Ishikawa (cell line): ENCODE measurements at regions not wholly inside any gene's neighbourhood (a gene's known extent, or its start where the extent isn't known, plus 50 kb on each side); places are given as distances from the start of the nearest gene placed in this dataset.

Experiments
- CEBPB ChIP-seq: IDR thresholded peaks from 2 replicates; pipeline ENCODE4 v1.6.1; 2012
- CREB1 ChIP-seq: IDR thresholded peaks from 2 replicates; pipeline ENCODE4 v1.6.1; 2012; ENCODE audit warnings: low read depth
- EGR1 ChIP-seq: IDR thresholded peaks from 2 replicates; pipeline ENCODE4 v1.6.1; 2012
- EP300 ChIP-seq: IDR thresholded peaks from 2 replicates; pipeline ENCODE4 v1.6.1; 2012; ENCODE audit warnings: borderline replicate concordance
- FOXM1 ChIP-seq: IDR thresholded peaks from 2 replicates; pipeline ENCODE4 v1.6.1; 2012; ENCODE audit warnings: low read depth, borderline replicate concordance
- NFIC ChIP-seq: IDR thresholded peaks from 2 replicates; pipeline ENCODE4 v1.6.1; 2012
- RAD21 ChIP-seq: IDR thresholded peaks from 2 replicates; pipeline ENCODE4 v1.6.1; 2012; ENCODE audit warnings: low read depth
- REST ChIP-seq: IDR thresholded peaks from 2 replicates; pipeline ENCODE4 v1.6.1; 2012; ENCODE audit warnings: low read depth, mild to moderate bottlenecking
- TAF1 ChIP-seq: IDR thresholded peaks from 2 replicates; pipeline ENCODE4 v1.6.1; 2012; ENCODE audit warnings: low read depth, mild to moderate bottlenecking
- TCF12 ChIP-seq: IDR thresholded peaks from 2 replicates; pipeline ENCODE4 v1.6.1; 2012; ENCODE audit warnings: low read depth
- TEAD4 ChIP-seq: IDR thresholded peaks from 2 replicates; pipeline ENCODE4 v1.6.1; 2012
- YY1 ChIP-seq: IDR thresholded peaks from 2 replicates; pipeline ENCODE4 v1.6.1; 2012; ENCODE audit warnings: low read depth
- ZBTB7A ChIP-seq: IDR thresholded peaks from 2 replicates; pipeline ENCODE4 v1.6.1; 2012; ENCODE audit warnings: low read depth
- TF ChIP-seq, protein P1 (sequence below): IDR thresholded peaks from 2 replicates; pipeline ENCODE4 v1.6.1; 2012
- TF ChIP-seq, protein P2 (sequence below): IDR thresholded peaks from 2 replicates; pipeline ENCODE4 v1.6.1; 2012

GRCh38 chr18:7514796-7515440 lies 52.2 kb upstream of the PTPRM start:
- TF ChIP-seq TCF12 (no peak), ZBTB7A (no peak), NFIC (no peak), FOXM1 (no peak), REST (no peak), CREB1 (no peak), RAD21 (no peak), TEAD4 (no peak), EGR1 (no peak), EP300 (no peak), CEBPB (no peak), YY1 (no peak), TAF1 (no peak)
- TF ChIP-seq, protein P1, sequence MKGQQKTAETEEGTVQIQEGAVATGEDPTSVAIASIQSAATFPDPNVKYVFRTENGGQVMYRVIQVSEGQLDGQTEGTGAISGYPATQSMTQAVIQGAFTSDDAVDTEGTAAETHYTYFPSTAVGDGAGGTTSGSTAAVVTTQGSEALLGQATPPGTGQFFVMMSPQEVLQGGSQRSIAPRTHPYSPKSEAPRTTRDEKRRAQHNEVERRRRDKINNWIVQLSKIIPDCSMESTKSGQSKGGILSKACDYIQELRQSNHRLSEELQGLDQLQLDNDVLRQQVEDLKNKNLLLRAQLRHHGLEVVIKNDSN = no peak
- TF ChIP-seq, protein P2, sequence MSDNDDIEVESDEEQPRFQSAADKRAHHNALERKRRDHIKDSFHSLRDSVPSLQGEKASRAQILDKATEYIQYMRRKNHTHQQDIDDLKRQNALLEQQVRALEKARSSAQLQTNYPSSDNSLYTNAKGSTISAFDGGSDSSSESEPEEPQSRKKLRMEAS = no peak

GRCh38 chr18:7516266-7517117 lies 50.6 kb upstream of the PTPRM start:
- no peak for TF ChIP-seq EGR1
- TF ChIP-seq CREB1 = no peak
